Head of caudate nucleus (tissue), 42 donors: ENCODE measurements at regions not wholly inside any gene's neighbourhood (a gene's known extent, or its start where the extent isn't known, plus 50 kb on each side); places are given as distances from the start of the nearest gene placed in this dataset.
"Not testable (repeated sequence)": the region's sequence is repeated elsewhere in the genome, so short reads cannot be mapped to it uniquely, and the experiment has no call there.

Experiments used
- DNase-seq, 42 donors: peaks; one replicate each; pipeline versions ENCODE4 v3.0.0 to v3.0.0-alpha.2; 2020 to 2021; ENCODE audit warnings: mixed read lengths in 7 of 42
- intact Hi-C: fragments of 100-400 bp; cut with DNase I; formaldehyde crosslinking; loops from one replicate; pipeline ENCODE4 v1.15.0; 2022

- intact Hi-C loops: no loop called here
- no peak for DNase-seq
Measured at GRCh38 chr2:152255918-152256317, 79.1 kb upstream of the FMNL2 start.

GRCh38 chr2:152260939-152261338, 74.0 kb upstream of the FMNL2 start:
- intact Hi-C loops: no loop called here

GRCh38 chr2:152263911-152264310, 71.1 kb upstream of the FMNL2 start:
- DNase-seq: no peak
- intact Hi-C loops: no loop called here

More at GRCh38 chr2:152260939-152261338, 74.0 kb upstream of the FMNL2 start:
- DNase-seq: no peak

- intact Hi-C loops, DNase-seq: not testable (repeated sequence)
Measured at GRCh38 chr2:152273732-152274260, 61.2 kb upstream of the FMNL2 start.

- intact Hi-C loops, DNase-seq: not testable (repeated sequence)
Measured at GRCh38 chr2:152277896-152278295, 57.1 kb upstream of the FMNL2 start.

GRCh38 chr2:152278526-152278925, 56.4 kb upstream of the FMNL2 start:
- intact Hi-C loops: no loop called here
- no peak for DNase-seq

- intact Hi-C loops, DNase-seq: not testable (repeated sequence)
Measured at GRCh38 chr2:152279367-152279766, 55.6 kb upstream of the FMNL2 start.

GRCh38 chr2:152280780-152281179, 54.2 kb upstream of the FMNL2 start:
- intact Hi-C loops: no loop called here
- no peak for DNase-seq

- no peak for DNase-seq
- intact Hi-C loops: no loop called here
Measured at GRCh38 chr2:152283392-152283791, 51.6 kb upstream of the FMNL2 start.

- DNase-seq: peak in 5 of 42 donors; percentile 4 to 15 (median 8)
- intact Hi-C loops: no loop called here
Measured at GRCh38 chr2:152284398-152284797, 50.6 kb upstream of the FMNL2 start.
